Activated CD8-positive, alpha-beta T cell treated with anti-CD3 and anti-CD28 coated beads, Interleukin-2, amount 10 ng/mL, durations not matched to agents 7 days and 5 days (primary cell): ENCODE measurements at regions not wholly inside any gene's neighbourhood (a gene's known extent, or its start where the extent isn't known, plus 50 kb on each side); places are given as distances from the start of the nearest gene placed in this dataset.

Experiments
- ATAC-seq: fragments of 150-1000 bp; cut with Tn5 transposase; one replicate; pipeline ENCODE4 v1.10.0; 2021; ENCODE audit warnings: moderate library complexity
- CTCF ChIA-PET: fragments of 350-600 bp; sonication (Branson Sonifier 250); formaldehyde crosslinking; loops from one replicate; lab custom pipeline; 2021; ENCODE audit warnings: antibody characterized with exemption; lab: Charles Lee
- POLR2A ChIA-PET: fragments of 350-600 bp; sonication (Branson Sonifier 250); formaldehyde crosslinking; loops from one replicate; lab custom pipeline; 2021; ENCODE audit warnings: antibody characterized with exemption; lab: Charles Lee
- DNase-seq: peaks from one replicate; pipeline ENCODE4 v3.0.0-alpha.2; 2020
- H3K27ac Mint-ChIP-seq: one replicate; pipeline ENCODE4 v1.8.0; 2021; ENCODE audit warnings: mild to moderate bottlenecking, mixed read lengths
- H3K27me3 Mint-ChIP-seq: one replicate; pipeline ENCODE4 v1.8.0; 2021; ENCODE audit warnings: low read depth, mixed read lengths
- H3K36me3 Mint-ChIP-seq: one replicate; pipeline ENCODE4 v1.8.0; 2021; ENCODE audit warnings: low read depth, mixed read lengths
- H3K4me1 Mint-ChIP-seq: one replicate; pipeline ENCODE4 v1.8.0; 2021; ENCODE audit warnings: low read depth, mixed read lengths
- H3K4me3 Mint-ChIP-seq: one replicate; pipeline ENCODE4 v1.8.0; 2021; ENCODE audit warnings: mild to moderate bottlenecking, mixed read lengths
- H3K9me3 Mint-ChIP-seq: one replicate; pipeline ENCODE4 v1.8.0; 2022; ENCODE audit warnings: mixed read lengths; ENCODE audit not compliant: insufficient read depth

- Mint-ChIP-seq H3K36me3 (no peaks in the 10 kb centered on the region), H3K9me3 (peaks cover 9% of the 10 kb centered on the region), H3K4me3 (no peak overlapping the region), H3K27ac (no peak overlapping the region), H3K4me1 (no peaks in the 10 kb centered on the region), H3K27me3 (no peaks in the 10 kb centered on the region)
- DNase-seq (no peak), ATAC-seq (no peak)
- POLR2A ChIA-PET = no interaction called here
- CTCF ChIA-PET = no interaction called here
These were observed 84.3 kb downstream of the NPTX2 start for GRCh38 chr7:98701372-98701771.

GRCh38 chr7:98702021-98702420 is 84.9 kb downstream of the NPTX2 start:
- Mint-ChIP-seq H3K27me3 (no peaks in the 10 kb centered on the region), H3K36me3 (no peaks in the 10 kb centered on the region), H3K4me3 (no peak overlapping the region), H3K27ac (no peak overlapping the region), H3K9me3 (peaks cover 3% of the 10 kb centered on the region), H3K4me1 (no peaks in the 10 kb centered on the region)
- ATAC-seq = no peak
- no peak for DNase-seq
- CTCF ChIA-PET = no interaction called here
- POLR2A ChIA-PET = no interaction called here

- Mint-ChIP-seq H3K27me3 (no peaks in the 10 kb centered on the region), H3K27ac (no peak overlapping the region), H3K36me3 (no peaks in the 10 kb centered on the region), H3K9me3 (no peaks in the 10 kb centered on the region), H3K4me1 (no peaks in the 10 kb centered on the region), H3K4me3 (no peak overlapping the region)
- POLR2A ChIA-PET = no interaction called here
- ATAC-seq (no peak), DNase-seq (no peak)
- CTCF ChIA-PET = no interaction called here
These were observed 86.8 kb downstream of the NPTX2 start for GRCh38 chr7:98703916-98704315.

- H3K36me3 Mint-ChIP-seq = no peaks in the 10 kb centered on the region
- H3K9me3 Mint-ChIP-seq = no peaks in the 10 kb centered on the region
- no peaks in the 10 kb centered on the region for H3K27me3 Mint-ChIP-seq
- ATAC-seq (no peak), DNase-seq (no peak)
- H3K4me1 Mint-ChIP-seq = no peaks in the 10 kb centered on the region
- CTCF ChIA-PET = no interaction called here
- POLR2A ChIA-PET = no interaction called here
- no peak overlapping the region for H3K27ac Mint-ChIP-seq
- H3K4me3 Mint-ChIP-seq = no peak overlapping the region
These were observed 88.5 kb downstream of the NPTX2 start for GRCh38 chr7:98705626-98706025.

DNA sequence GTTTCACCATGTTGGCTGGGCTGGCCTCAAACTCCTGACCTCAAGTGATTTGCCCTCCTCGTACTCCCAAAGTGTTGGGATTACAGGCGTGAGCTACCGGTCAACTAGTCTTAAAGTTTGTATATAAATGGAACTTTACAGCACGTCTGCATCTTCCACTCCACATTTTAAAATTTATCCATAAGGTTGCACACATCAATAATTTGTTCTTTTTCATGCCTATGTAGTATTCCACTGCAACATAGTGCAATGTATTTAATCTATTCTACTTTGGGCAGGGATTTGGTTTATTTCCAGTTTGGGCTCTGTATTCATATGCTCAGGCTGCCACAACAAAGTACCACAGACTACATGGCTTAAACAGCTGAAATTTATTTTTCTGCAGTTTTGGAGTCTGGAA is 90.0 kb downstream of the NPTX2 start:
- ChIA-PET CTCF (no interaction called here), POLR2A (no interaction called here)
- H3K4me3 Mint-ChIP-seq = no peak overlapping the region
- ATAC-seq = no peak
- H3K9me3 Mint-ChIP-seq = no peaks in the 10 kb centered on the region
- H3K27ac Mint-ChIP-seq = no peak overlapping the region
- no peaks in the 10 kb centered on the region for H3K36me3 Mint-ChIP-seq
- no peaks in the 10 kb centered on the region for H3K27me3 Mint-ChIP-seq
- no peak for DNase-seq
- no peaks in the 10 kb centered on the region for H3K4me1 Mint-ChIP-seq

- ChIA-PET POLR2A (no interaction called here), CTCF (no interaction called here)
- H3K27ac Mint-ChIP-seq = no peak overlapping the region
- no peaks in the 10 kb centered on the region for H3K36me3 Mint-ChIP-seq
- no peaks in the 10 kb centered on the region for H3K9me3 Mint-ChIP-seq
- H3K4me3 Mint-ChIP-seq = no peak overlapping the region
- no peak for DNase-seq
- peaks cover 2% of the 10 kb centered on the region for H3K27me3 Mint-ChIP-seq
- H3K4me1 Mint-ChIP-seq = no peaks in the 10 kb centered on the region
- no peak for ATAC-seq
These were observed 94.9 kb downstream of the NPTX2 start for GRCh38 chr7:98711945-98712344.

- Mint-ChIP-seq H3K4me3 (no peak overlapping the region), H3K27me3 (peaks cover 2% of the 10 kb centered on the region), H3K27ac (no peak overlapping the region), H3K4me1 (no peaks in the 10 kb centered on the region), H3K36me3 (no peaks in the 10 kb centered on the region), H3K9me3 (no peaks in the 10 kb centered on the region)
- POLR2A ChIA-PET = no interaction called here
- DNase-seq = no peak
- no peak for ATAC-seq
- CTCF ChIA-PET = interaction anchor here (0.5 kb wide), 1 partner anchor 21 kb away, joined by 3 read pairs; no protein-coding TSS in a partner anchor
These were observed 96.2 kb downstream of the NPTX2 start for GRCh38 chr7:98713165-98713810.

- Mint-ChIP-seq H3K4me3 (no peak overlapping the region), H3K27me3 (no peaks in the 10 kb centered on the region), H3K27ac (no peak overlapping the region), H3K9me3 (no peaks in the 10 kb centered on the region), H3K36me3 (no peaks in the 10 kb centered on the region), H3K4me1 (no peaks in the 10 kb centered on the region)
- no peak for ATAC-seq
- CTCF ChIA-PET = no interaction called here
- POLR2A ChIA-PET = no interaction called here
- no peak for DNase-seq
These were observed 102.3 kb downstream of the NPTX2 start for GRCh38 chr7:98719396-98719795.

DNA sequence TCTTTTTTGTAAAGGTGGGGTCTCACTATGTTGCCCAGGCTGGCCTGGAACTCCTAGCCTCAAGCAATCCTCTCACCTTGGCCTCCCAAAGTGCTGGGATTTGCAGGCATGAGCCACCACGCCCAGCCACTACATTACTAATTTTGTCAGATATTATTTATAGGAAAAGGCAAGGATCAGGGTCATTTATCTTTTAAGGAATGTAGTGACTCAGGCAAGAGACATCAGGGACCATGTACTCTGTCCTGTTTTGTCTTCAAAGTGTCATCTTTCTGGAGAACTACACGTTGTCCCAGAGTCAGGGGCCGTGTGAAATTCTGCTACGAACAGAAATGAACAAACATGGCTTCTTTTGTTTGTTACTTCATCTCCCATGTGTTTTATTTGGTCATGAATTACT is 105.3 kb downstream of the NPTX2 start:
- no peak overlapping the region for H3K4me3 Mint-ChIP-seq
- H3K9me3 Mint-ChIP-seq = no peaks in the 10 kb centered on the region
- POLR2A ChIA-PET = no interaction called here
- H3K27me3 Mint-ChIP-seq = no peaks in the 10 kb centered on the region
- CTCF ChIA-PET = no interaction called here
- H3K36me3 Mint-ChIP-seq = no peaks in the 10 kb centered on the region
- no peaks in the 10 kb centered on the region for H3K4me1 Mint-ChIP-seq
- ATAC-seq (no peak), DNase-seq (no peak)
- H3K27ac Mint-ChIP-seq = no peak overlapping the region

DNA sequence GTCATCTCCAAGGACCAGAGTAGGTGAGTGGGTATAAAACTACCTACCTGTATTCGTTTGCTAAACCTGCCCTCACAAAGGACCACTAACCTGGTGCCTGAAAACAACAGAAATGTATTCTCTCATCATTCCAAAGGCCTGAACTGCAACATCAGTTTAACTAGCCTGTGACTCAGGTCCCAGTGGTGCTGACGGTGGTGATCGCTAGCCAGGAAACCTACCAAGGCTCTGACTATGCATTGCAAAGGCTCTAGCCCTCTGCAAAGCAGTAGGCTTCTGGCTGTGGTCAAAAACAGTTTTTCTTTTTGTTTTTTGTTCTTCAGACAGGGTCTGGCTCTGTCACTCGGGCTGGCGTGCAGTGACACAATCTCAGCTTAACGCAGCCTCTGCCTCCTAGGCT is 107.5 kb downstream of the NPTX2 start:
- Mint-ChIP-seq H3K27ac (no peak overlapping the region), H3K4me3 (no peak overlapping the region), H3K4me1 (no peaks in the 10 kb centered on the region), H3K9me3 (no peaks in the 10 kb centered on the region), H3K27me3 (no peaks in the 10 kb centered on the region), H3K36me3 (no peaks in the 10 kb centered on the region)
- POLR2A ChIA-PET = no interaction called here
- DNase-seq (no peak), ATAC-seq (no peak)
- CTCF ChIA-PET = interaction anchor here (1.7 kb wide), 1 partner anchor 21 kb away, joined by 4 read pairs; no protein-coding TSS in a partner anchor

- ChIA-PET POLR2A (no interaction called here), CTCF (no interaction called here)
- Mint-ChIP-seq H3K4me3 (no peak overlapping the region), H3K36me3 (no peaks in the 10 kb centered on the region), H3K27me3 (no peaks in the 10 kb centered on the region), H3K4me1 (no peaks in the 10 kb centered on the region), H3K9me3 (no peaks in the 10 kb centered on the region), H3K27ac (no peak overlapping the region)
- ATAC-seq (no peak), DNase-seq (no peak)
These were observed 110.1 kb downstream of the NPTX2 start for GRCh38 chr7:98727146-98727709.

DNA sequence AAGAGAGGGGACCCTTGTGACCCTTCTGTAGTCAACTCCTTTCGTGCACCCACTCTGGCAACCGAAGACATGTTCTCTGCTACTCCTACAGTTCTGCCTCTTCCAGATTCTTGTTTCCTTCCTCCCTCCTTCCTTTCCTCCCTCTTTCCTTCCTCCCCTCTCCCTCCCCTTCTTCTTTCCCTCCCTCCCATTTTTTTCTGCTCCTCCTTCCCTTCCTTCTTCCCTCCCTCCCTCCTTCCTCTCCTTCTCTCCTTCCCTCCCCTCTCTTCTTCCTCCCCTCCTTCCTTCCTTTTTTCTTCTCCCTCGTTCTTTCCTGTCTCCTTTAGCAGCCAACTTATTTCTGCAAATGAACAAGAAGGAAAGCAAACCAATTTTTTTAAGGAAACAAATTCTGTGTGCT is 111.5 kb downstream of the NPTX2 start:
- Mint-ChIP-seq H3K27ac (no peak overlapping the region), H3K27me3 (no peaks in the 10 kb centered on the region), H3K4me3 (no peak overlapping the region), H3K9me3 (no peaks in the 10 kb centered on the region), H3K4me1 (no peaks in the 10 kb centered on the region), H3K36me3 (no peaks in the 10 kb centered on the region)
- ATAC-seq (no peak), DNase-seq (no peak)
- ChIA-PET POLR2A (no interaction called here), CTCF (interaction anchor here (1.0 kb wide), 1 partner anchor 17 kb away, joined by 3 read pairs; no protein-coding TSS in a partner anchor)
